ENCODE measurements at regions not wholly inside any gene's neighbourhood (a gene's known extent, or its start where the extent isn't known, plus 50 kb on each side); places are given as distances from the start of the nearest gene placed in this dataset.

GRCh38 chr4:166682200-166682599, 552.1 kb downstream of the SPOCK3 start:
- intact Hi-C loops (cut with micrococcal nuclease): no loop called here
- DNase-seq (no peak), ATAC-seq (no peak)
